22Rv1 (cell line): ENCODE measurements at regions not wholly inside any gene's neighbourhood (a gene's known extent, or its start where the extent isn't known, plus 50 kb on each side); places are given as distances from the start of the nearest gene placed in this dataset.

Source experiments
- CTCF ChIP-seq: fragments of 450-650 bp; IDR thresholded peaks from 2 replicates; pipeline ENCODE4 v1.5.1; 2017; ENCODE audit warnings: mild to moderate bottlenecking
- ZFX ChIP-seq: fragments of 450-650 bp; IDR thresholded peaks from 2 replicates; pipeline ENCODE4 v1.6.1; 2017; ENCODE audit warnings: antibody characterized with exemption, borderline replicate concordance

GRCh38 chr9:71431931-71432330 is 310.5 kb upstream of the TRPM3 start:
- TF ChIP-seq CTCF: no peak
- TF ChIP-seq ZFX: no peak
